C4-2B (cell line): ENCODE measurements at regions not wholly inside any gene's neighbourhood (a gene's known extent, or its start where the extent isn't known, plus 50 kb on each side); places are given as distances from the start of the nearest gene placed in this dataset.

Experiments
- ZFX ChIP-seq: fragments of 450-650 bp; IDR thresholded peaks from 2 replicates; pipeline ENCODE4 v1.6.1; 2017
- TF ChIP-seq, protein P1 (sequence below): fragments of 450-650 bp; conservative IDR thresholded peaks from 2 replicates; pipeline ENCODE4 v1.5.1; 2017; ENCODE audit warnings: mild to moderate bottlenecking

GRCh38 chr2:191593622-191594385 is 84.1 kb upstream of the NABP1 start:
- TF ChIP-seq, protein P1, sequence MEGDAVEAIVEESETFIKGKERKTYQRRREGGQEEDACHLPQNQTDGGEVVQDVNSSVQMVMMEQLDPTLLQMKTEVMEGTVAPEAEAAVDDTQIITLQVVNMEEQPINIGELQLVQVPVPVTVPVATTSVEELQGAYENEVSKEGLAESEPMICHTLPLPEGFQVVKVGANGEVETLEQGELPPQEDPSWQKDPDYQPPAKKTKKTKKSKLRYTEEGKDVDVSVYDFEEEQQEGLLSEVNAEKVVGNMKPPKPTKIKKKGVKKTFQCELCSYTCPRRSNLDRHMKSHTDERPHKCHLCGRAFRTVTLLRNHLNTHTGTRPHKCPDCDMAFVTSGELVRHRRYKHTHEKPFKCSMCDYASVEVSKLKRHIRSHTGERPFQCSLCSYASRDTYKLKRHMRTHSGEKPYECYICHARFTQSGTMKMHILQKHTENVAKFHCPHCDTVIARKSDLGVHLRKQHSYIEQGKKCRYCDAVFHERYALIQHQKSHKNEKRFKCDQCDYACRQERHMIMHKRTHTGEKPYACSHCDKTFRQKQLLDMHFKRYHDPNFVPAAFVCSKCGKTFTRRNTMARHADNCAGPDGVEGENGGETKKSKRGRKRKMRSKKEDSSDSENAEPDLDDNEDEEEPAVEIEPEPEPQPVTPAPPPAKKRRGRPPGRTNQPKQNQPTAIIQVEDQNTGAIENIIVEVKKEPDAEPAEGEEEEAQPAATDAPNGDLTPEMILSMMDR = no peak
- TF ChIP-seq ZFX = no peak
